ENCODE measurements at regions not wholly inside any gene's neighbourhood (a gene's known extent, or its start where the extent isn't known, plus 50 kb on each side); places are given as distances from the start of the nearest gene placed in this dataset.

- TF ChIP-seq CTCF (IDR thresholded peaks at IDR 0.05; ENCODE audit: control extremely low read depth in 1 of 3, insufficient read depth in 1 of 3, low read depth in 1 of 3, low read length in 3 of 3): no peak
Observed at GRCh38 chr21:26659182-26659581, 86.1 kb upstream of the CYYR1 start (continued).

Measured in H1 (cell line).